HEK293 (cell line): ENCODE measurements at regions not wholly inside any gene's neighbourhood (a gene's known extent, or its start where the extent isn't known, plus 50 kb on each side); places are given as distances from the start of the nearest gene placed in this dataset.

ENCODE experiments used
- CTCF ChIA-PET: fragments of 350-600 bp; formaldehyde crosslinking; extraction: SDS; loops from one replicate; lab custom pipeline; 2021; ENCODE audit warnings: antibody characterized with exemption; lab: Yijun Ruan, JAX
- POLR2A ChIA-PET: fragments of 300-600 bp; formaldehyde crosslinking; extraction: SDS; loops from one replicate; lab custom pipeline; 2020; ENCODE audit warnings: antibody characterized with exemption, inconsistent platforms; lab: Yijun Ruan, JAX
- H3K27ac ChIP-seq: fragments of 200-500 bp; sonication (Bioruptor generic); 2 replicates; pipeline ENCODE4 v1.5.1; 2014; ENCODE audit warnings: low read depth, low read length, control low read depth, inconsistent platforms; ENCODE audit errors: extremely low read depth
- H3K36me3 ChIP-seq, 2 experiments: fragments of 200-500 bp in 1 of 2; sonication (Bioruptor generic) in 1 of 2; 1 replicate in 1 of 2; 2 replicates in 1 of 2; pipeline ENCODE4 v1.5.1; 2014 to 2017; ENCODE audit warnings: inconsistent platforms in 2 of 2, low read length in 2 of 2; ENCODE audit not compliant: control insufficient read depth in 2 of 2, insufficient read depth in 1 of 2
- H3K4me1 ChIP-seq: fragments of 200-500 bp; sonication (Bioruptor generic); 2 replicates; pipeline ENCODE4 v1.5.1; 2014; ENCODE audit warnings: mild to moderate bottlenecking, low read length, inconsistent platforms; ENCODE audit not compliant: control insufficient read depth, insufficient read depth
- H3K4me3 ChIP-seq: 2 replicates; pipeline ENCODE4 v1.5.1; 2011; ENCODE audit warnings: low read depth, mild to moderate bottlenecking, control low read depth, low read length, moderate library complexity
- H3K9me3 ChIP-seq: fragments of 200-500 bp; sonication (Bioruptor generic); 2 replicates; pipeline ENCODE4 v1.5.1; 2014; ENCODE audit warnings: low read depth, low read length, inconsistent platforms; ENCODE audit not compliant: control insufficient read depth, insufficient read depth
- AEBP2 ChIP-seq: fragments of 450-650 bp; formaldehyde crosslinking; IDR thresholded peaks from 2 replicates; pipeline ENCODE4 v1.5.1; 2016; ENCODE audit warnings: missing biosample characterization, missing genetic modification characterization, borderline replicate concordance
- GLIS1 ChIP-seq: fragments of 450-650 bp; formaldehyde crosslinking; IDR thresholded peaks from 2 replicates; pipeline ENCODE4 v1.5.1; 2016; ENCODE audit warnings: missing biosample characterization, missing genetic modification characterization
- INSM2 ChIP-seq: fragments of 450-650 bp; formaldehyde crosslinking; IDR thresholded peaks from 2 replicates; pipeline ENCODE4 v1.5.1; 2016; ENCODE audit warnings: missing biosample characterization, missing genetic modification characterization
- OSR2 ChIP-seq: fragments of 450-650 bp; formaldehyde crosslinking; IDR thresholded peaks from 2 replicates; pipeline ENCODE4 v1.5.1; 2016; ENCODE audit warnings: missing biosample characterization, missing genetic modification characterization
- SALL2 ChIP-seq: fragments of 450-650 bp; formaldehyde crosslinking; IDR thresholded peaks from 2 replicates; pipeline ENCODE4 v1.5.0; 2017; ENCODE audit warnings: missing biosample characterization, mild to moderate bottlenecking, missing genetic modification characterization, borderline replicate concordance
- ZBTB21 ChIP-seq: fragments of 450-650 bp; formaldehyde crosslinking; IDR thresholded peaks from 2 replicates; pipeline ENCODE4 v1.5.1; 2017; ENCODE audit warnings: missing biosample characterization, missing genetic modification characterization
- ZBTB7A ChIP-seq: fragments of 450-650 bp; formaldehyde crosslinking; IDR thresholded peaks from 2 replicates; pipeline ENCODE4 v1.5.1; 2016; ENCODE audit warnings: low read depth, missing biosample characterization, missing genetic modification characterization
- ZNF184 ChIP-seq: fragments of 450-650 bp; IDR thresholded peaks from 2 replicates; pipeline ENCODE4 v1.5.1; 2018; ENCODE audit warnings: missing biosample characterization, mild to moderate bottlenecking, missing genetic modification characterization
- ZNF23 ChIP-seq: fragments of 450-650 bp; formaldehyde crosslinking; IDR thresholded peaks from 2 replicates; pipeline ENCODE4 v1.5.1; 2016; ENCODE audit warnings: missing biosample characterization, missing genetic modification characterization, borderline replicate concordance
- ZNF362 ChIP-seq: fragments of 450-650 bp; formaldehyde crosslinking; IDR thresholded peaks from 2 replicates; pipeline ENCODE4 v1.5.1; 2016; ENCODE audit warnings: missing biosample characterization, missing genetic modification characterization
- ZNF391 ChIP-seq: fragments of 450-650 bp; formaldehyde crosslinking; IDR thresholded peaks from 2 replicates; pipeline ENCODE4 v1.5.1; 2016; ENCODE audit warnings: low read depth, missing biosample characterization, missing genetic modification characterization, borderline replicate concordance
- ZNF48 ChIP-seq: fragments of 450-650 bp; formaldehyde crosslinking; IDR thresholded peaks from 2 replicates; pipeline ENCODE4 v1.5.1; 2016; ENCODE audit warnings: missing biosample characterization, missing genetic modification characterization
- ZNF518A ChIP-seq: fragments of 450-650 bp; formaldehyde crosslinking; conservative IDR thresholded peaks from 2 replicates; pipeline ENCODE4 v1.5.1; 2016; ENCODE audit warnings: low read depth, missing biosample characterization, missing genetic modification characterization
- ZNF596 ChIP-seq: fragments of 450-650 bp; IDR thresholded peaks from 2 replicates; pipeline ENCODE4 v1.5.0; 2018; ENCODE audit warnings: missing biosample characterization, mild to moderate bottlenecking, missing genetic modification characterization, moderate library complexity
- ZNF623 ChIP-seq: fragments of 450-650 bp; formaldehyde crosslinking; IDR thresholded peaks from 2 replicates; pipeline ENCODE4 v1.5.1; 2016; ENCODE audit warnings: missing biosample characterization, missing genetic modification characterization
- ZNF660 ChIP-seq: fragments of 450-650 bp; IDR thresholded peaks from 2 replicates; pipeline ENCODE4 v1.5.1; 2018; ENCODE audit warnings: missing biosample characterization, mild to moderate bottlenecking, missing genetic modification characterization
- ZNF670 ChIP-seq: fragments of 450-650 bp; formaldehyde crosslinking; IDR thresholded peaks from 2 replicates; pipeline ENCODE4 v1.5.1; 2016; ENCODE audit warnings: missing biosample characterization, missing genetic modification characterization, low read depth
- ZSCAN18 ChIP-seq: fragments of 450-650 bp; formaldehyde crosslinking; IDR thresholded peaks from 2 replicates; pipeline ENCODE4 v1.5.1; 2016; ENCODE audit warnings: missing biosample characterization, missing genetic modification characterization
- ZSCAN4 ChIP-seq: fragments of 450-650 bp; formaldehyde crosslinking; IDR thresholded peaks from 2 replicates; pipeline ENCODE4 v1.5.1; 2017; ENCODE audit warnings: missing biosample characterization, missing genetic modification characterization
- TF ChIP-seq, protein P1 (sequence below): fragments of 450-650 bp; formaldehyde crosslinking; conservative IDR thresholded peaks from 2 replicates; pipeline ENCODE4 v1.5.1; 2016; ENCODE audit warnings: low read depth, missing biosample characterization, missing genetic modification characterization

- ChIA-PET POLR2A (no interaction called here), CTCF (no interaction called here)
- no peak overlapping the region for H3K4me3 ChIP-seq
- TF ChIP-seq ZNF660 (tag by site-specific recombination) (no peak), INSM2 (tag by site-specific recombination) (no peak), ZNF48 (tag by site-specific recombination) (no peak), ZNF391 (tag by site-specific recombination) (no peak), GLIS1 (tag by site-specific recombination) (no peak), ZSCAN4 (tag by site-specific recombination) (no peak), SALL2 (no peak), ZNF23 (no peak), ZNF184 (no peak), ZSCAN18 (no peak), ZNF596 (tag by site-specific recombination) (no peak), ZBTB7A (tag by site-specific recombination) (no peak), ZNF670 (tag by site-specific recombination) (no peak), OSR2 (tag by site-specific recombination) (no peak), ZBTB21 (no peak), ZNF623 (tag by site-specific recombination) (no peak), ZNF518A (no peak), AEBP2 (tag by site-specific recombination) (no peak), ZNF362 (tag by site-specific recombination) (no peak)
- TF ChIP-seq, protein P1, sequence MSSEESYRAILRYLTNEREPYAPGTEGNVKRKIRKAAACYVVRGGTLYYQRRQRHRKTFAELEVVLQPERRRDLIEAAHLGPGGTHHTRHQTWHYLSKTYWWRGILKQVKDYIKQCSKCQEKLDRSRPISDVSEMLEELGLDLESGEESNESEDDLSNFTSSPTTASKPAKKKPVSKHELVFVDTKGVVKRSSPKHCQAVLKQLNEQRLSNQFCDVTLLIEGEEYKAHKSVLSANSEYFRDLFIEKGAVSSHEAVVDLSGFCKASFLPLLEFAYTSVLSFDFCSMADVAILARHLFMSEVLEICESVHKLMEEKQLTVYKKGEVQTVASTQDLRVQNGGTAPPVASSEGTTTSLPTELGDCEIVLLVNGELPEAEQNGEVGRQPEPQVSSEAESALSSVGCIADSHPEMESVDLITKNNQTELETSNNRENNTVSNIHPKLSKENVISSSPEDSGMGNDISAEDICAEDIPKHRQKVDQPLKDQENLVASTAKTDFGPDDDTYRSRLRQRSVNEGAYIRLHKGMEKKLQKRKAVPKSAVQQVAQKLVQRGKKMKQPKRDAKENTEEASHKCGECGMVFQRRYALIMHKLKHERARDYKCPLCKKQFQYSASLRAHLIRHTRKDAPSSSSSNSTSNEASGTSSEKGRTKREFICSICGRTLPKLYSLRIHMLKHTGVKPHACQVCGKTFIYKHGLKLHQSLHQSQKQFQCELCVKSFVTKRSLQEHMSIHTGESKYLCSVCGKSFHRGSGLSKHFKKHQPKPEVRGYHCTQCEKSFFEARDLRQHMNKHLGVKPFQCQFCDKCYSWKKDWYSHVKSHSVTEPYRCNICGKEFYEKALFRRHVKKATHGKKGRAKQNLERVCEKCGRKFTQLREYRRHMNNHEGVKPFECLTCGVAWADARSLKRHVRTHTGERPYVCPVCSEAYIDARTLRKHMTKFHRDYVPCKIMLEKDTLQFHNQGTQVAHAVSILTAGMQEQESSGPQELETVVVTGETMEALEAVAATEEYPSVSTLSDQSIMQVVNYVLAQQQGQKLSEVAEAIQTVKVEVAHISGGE (tag by site-specific recombination) = no peak
- no peaks in the 10 kb centered on the region for H3K9me3 ChIP-seq
- H3K36me3 ChIP-seq = no peaks in the 10 kb centered on the region
- H3K4me1 ChIP-seq = no peaks in the 10 kb centered on the region
- no peak overlapping the region for H3K27ac ChIP-seq
Measured at GRCh38 chr7:155973451-155973997, 161.3 kb upstream of the SHH start.
